Neutrophil (primary cell): ENCODE measurements at regions not wholly inside any gene's neighbourhood (a gene's known extent, or its start where the extent isn't known, plus 50 kb on each side); places are given as distances from the start of the nearest gene placed in this dataset.

Experiments used
- H3K27ac ChIP-seq: fragments of 200-600 bp; sonication (generic); 2 replicates; pipeline ENCODE4 v1.5.1; 2016; ENCODE audit warnings: mild to moderate bottlenecking, moderate library complexity
- H3K27me3 ChIP-seq: fragments of 200-600 bp; sonication (generic); 2 replicates; pipeline ENCODE4 v1.6.0; 2016; ENCODE audit warnings: mild to moderate bottlenecking
- H3K36me3 ChIP-seq: fragments of 200-600 bp; sonication (generic); 2 replicates; pipeline ENCODE4 v1.5.1; 2017
- H3K4me1 ChIP-seq, 2 experiments: fragments of 200-600 bp in 1 of 2; sonication (generic) in 1 of 2; 1 replicate in 1 of 2; 2 replicates in 1 of 2; pipeline versions ENCODE4 v1.5.1 to v1.6.1; 2013 to 2016; ENCODE audit warnings: low read depth in 1 of 2, low read length in 1 of 2, mild to moderate bottlenecking in 1 of 2, moderate library complexity in 1 of 2; ENCODE audit not compliant: control insufficient read depth in 1 of 2, insufficient read depth in 1 of 2
- H3K4me3 ChIP-seq, 2 experiments: fragments of 200-600 bp in 1 of 2; sonication (generic) in 1 of 2; 1 replicate in 1 of 2; 2 replicates in 1 of 2; pipeline ENCODE4 v1.5.1; 2013 to 2016; ENCODE audit warnings: low read depth in 1 of 2, low read length in 1 of 2, mild to moderate bottlenecking in 1 of 2, moderate library complexity in 1 of 2
- H3K9me3 ChIP-seq: fragments of 200-600 bp; sonication (generic); 2 replicates; pipeline ENCODE4 v1.5.1; 2016
- CTCF ChIP-seq: fragments of 200-600 bp; sonication (generic); IDR thresholded peaks from 2 replicates; pipeline ENCODE4 v1.5.1; 2016; ENCODE audit warnings: antibody characterized with exemption

- Histone ChIP-seq H3K27ac (no peak overlapping the region), H3K9me3 (no peaks in the 10 kb centered on the region), H3K36me3 (peaks cover 10% of the 10 kb centered on the region), H3K27me3 (no peaks in the 10 kb centered on the region), H3K4me3 (no peak overlapping the region), H3K4me1 (peaks cover 11 to 12% of the 10 kb centered on the region in 2 experiments)
- no peak for TF ChIP-seq CTCF
Measured at GRCh38 chr7:131021460-131021859, 287.5 kb upstream of the KLF14 start.

GRCh38 chr7:131021902-131022301 lies 287.9 kb upstream of the KLF14 start:
- H3K4me3 ChIP-seq: no peak overlapping the region

GRCh38 chr7:131026297-131027000 lies 292.4 kb upstream of the KLF14 start:
- no peaks in the 10 kb centered on the region for H3K27me3 ChIP-seq
- no peak for TF ChIP-seq CTCF
- H3K4me3 ChIP-seq: peak overlapping the region; percentile 28 to 46
- no peaks in the 10 kb centered on the region for H3K9me3 ChIP-seq
- peaks cover 10% of the 10 kb centered on the region for H3K36me3 ChIP-seq
- peaks cover 34 to 50% of the 10 kb centered on the region in 2 experiments for H3K4me1 ChIP-seq
- peak overlapping the region; percentile 70 for H3K27ac ChIP-seq

More at GRCh38 chr7:131021902-131022301, 287.9 kb upstream of the KLF14 start:
- no peaks in the 10 kb centered on the region for H3K9me3 ChIP-seq
- no peaks in the 10 kb centered on the region for H3K27me3 ChIP-seq
- no peak for TF ChIP-seq CTCF
- peaks cover 10% of the 10 kb centered on the region for H3K36me3 ChIP-seq
- no peak overlapping the region for H3K27ac ChIP-seq
- H3K4me1 ChIP-seq: peaks cover 15 to 16% of the 10 kb centered on the region in 2 experiments

DNA sequence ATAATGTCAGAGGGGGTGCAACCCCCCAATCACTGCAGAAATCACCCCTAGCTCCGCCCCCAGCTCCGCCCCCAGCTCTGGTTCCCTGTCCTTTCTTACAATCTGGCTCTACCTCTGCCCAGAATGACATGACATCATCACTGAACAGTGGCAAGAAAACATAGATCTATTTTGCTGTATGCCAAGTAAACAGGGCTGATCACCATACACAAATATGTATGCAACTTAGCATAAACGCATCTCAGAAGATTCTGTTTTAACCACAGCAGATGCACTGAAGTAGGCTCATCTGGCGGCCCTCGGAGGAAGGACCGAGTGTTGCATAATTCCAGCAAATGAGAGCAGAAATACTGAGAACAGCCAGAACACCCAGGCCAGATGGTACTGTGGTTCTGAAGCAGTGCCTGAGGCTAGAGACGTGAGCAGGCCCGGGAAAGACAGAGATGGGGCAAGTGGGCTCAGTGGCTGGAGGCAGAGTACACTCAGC lies 293.3 kb upstream of the KLF14 start:
- no peak for TF ChIP-seq CTCF
- peaks cover 10% of the 10 kb centered on the region for H3K36me3 ChIP-seq
- H3K4me1 ChIP-seq: peaks cover 32 to 50% of the 10 kb centered on the region in 2 experiments
- peak overlapping the region; percentile 70 for H3K27ac ChIP-seq
- H3K4me3 ChIP-seq: peak overlapping the region; percentile 28 to 46
- no peaks in the 10 kb centered on the region for H3K27me3 ChIP-seq
- no peaks in the 10 kb centered on the region for H3K9me3 ChIP-seq

GRCh38 chr7:131028295-131028694 lies 294.3 kb upstream of the KLF14 start:
- H3K4me1 ChIP-seq: peaks cover 32 to 50% of the 10 kb centered on the region in 2 experiments
- H3K9me3 ChIP-seq: no peaks in the 10 kb centered on the region
- peak overlapping the region; percentile 70 for H3K27ac ChIP-seq
- H3K36me3 ChIP-seq: peaks cover 3% of the 10 kb centered on the region
- H3K27me3 ChIP-seq: no peaks in the 10 kb centered on the region
- H3K4me3 ChIP-seq: no peak overlapping the region
- no peak for TF ChIP-seq CTCF
